Stimulated activated CD8-positive, alpha-beta memory T cell treated with anti-CD3 and anti-CD28 coated beads, Interleukin-4, amount 100 ng/mL, for 48 hours (primary cell): ENCODE measurements at regions not wholly inside any gene's neighbourhood (a gene's known extent, or its start where the extent isn't known, plus 50 kb on each side); places are given as distances from the start of the nearest gene placed in this dataset.
A peak's percentile ranks its signal among the peaks of the same experiment; 100 is the strongest.
"Not testable (repeated sequence)": the region's sequence is repeated elsewhere in the genome, so short reads cannot be mapped to it uniquely, and the experiment has no call there.

Source experiments
- DNase-seq: peaks from one replicate; pipeline ENCODE4 v3.0.0-alpha.2; 2020

DNA sequence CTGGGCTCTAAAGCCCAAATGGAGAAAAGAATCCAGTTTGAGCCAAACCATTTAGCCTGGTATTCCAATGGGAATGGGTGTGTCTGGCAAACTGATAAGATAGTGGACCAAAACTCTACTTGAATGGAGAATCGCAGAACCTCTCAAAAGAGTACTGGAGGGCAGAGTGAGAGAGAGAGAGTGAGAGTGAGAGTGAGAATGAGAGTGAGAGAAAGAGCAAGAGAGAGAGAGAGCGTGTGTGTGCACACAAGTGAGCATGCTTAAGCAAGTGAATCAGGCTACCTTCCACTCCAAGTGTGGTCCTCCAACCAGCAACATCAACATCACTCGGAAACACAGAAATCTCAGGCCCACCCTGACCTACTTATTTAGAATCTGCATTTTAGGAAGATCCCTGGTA, 58.8 kb downstream of the UQCRFS1 start:
- no peak for DNase-seq

DNA sequence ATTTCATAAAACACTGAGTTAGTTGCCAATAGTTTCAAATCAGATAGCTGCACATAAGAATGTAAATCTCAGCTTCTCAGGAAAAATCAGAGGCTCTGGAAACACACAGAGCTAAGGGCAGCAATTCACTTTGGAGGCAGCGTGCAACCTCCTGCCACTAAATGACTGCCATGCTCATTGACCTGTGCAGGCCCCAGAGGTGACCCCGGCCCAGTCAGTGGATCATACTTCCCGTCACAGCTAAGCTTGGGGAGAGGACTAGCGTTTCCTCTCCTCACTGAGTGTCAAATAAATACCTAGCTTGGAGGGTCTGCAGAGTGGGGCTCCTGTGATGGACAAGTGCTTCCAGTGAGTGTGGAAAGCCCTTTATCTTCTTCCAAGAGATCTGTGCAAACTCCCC, 67.2 kb downstream of the UQCRFS1 start:
- no peak for DNase-seq

DNA sequence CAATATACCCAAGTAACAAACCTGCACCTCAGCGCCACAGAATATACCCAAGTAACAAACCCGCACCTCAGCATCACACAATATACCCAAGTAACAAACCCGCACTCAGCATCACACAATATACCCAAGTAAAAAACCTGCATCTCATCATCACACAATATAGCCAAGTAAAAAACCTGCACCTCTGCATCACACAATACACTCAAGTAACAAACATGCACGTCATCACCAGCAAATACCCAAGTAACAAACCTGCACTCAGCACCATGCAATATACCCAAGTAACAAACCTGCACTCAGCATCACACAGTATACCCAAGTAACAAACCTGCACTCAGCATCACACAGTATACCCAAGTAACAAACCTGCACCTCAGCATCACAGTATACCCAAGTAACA, 69.8 kb downstream of the UQCRFS1 start:
- DNase-seq: no peak

DNA sequence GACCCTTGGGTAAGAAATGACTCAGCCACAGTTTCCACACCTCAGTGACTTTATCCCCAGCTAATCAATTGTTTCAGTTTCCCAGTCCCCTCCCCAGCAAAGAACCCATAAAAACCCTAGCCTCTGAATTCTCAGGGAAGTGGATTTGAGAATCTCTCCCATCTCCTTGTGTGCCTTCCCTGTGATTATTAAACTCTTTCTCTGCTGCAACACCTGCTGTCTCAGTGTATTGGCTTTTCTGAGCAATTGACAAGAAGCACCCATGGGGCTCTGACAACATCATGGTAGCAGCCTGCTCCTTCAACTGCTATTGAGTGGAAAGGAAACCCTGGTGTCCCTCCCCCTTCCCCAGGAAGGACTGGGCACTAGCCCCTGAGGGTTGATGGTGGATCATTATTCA, 73.7 kb downstream of the UQCRFS1 start:
- DNase-seq: no peak

DNA sequence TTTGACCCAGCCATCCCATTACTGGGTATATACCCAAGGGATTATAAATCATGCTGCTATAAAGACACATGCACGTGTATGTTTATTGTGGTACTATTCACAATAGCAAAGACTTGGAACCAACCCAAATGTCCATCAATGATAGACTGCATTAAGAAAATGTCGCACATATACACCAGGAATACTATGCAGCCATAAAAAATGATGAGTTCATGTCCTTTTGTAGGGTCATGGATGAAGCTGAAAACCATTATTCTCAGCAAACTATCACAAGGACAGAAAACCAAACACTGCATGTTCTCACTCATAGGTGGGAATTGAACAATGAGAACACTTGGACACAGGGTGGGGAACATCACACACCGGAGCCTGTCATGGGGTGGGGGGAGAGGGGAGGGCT, 74.7 kb downstream of the UQCRFS1 start:
- DNase-seq: not testable (repeated sequence)

DNA sequence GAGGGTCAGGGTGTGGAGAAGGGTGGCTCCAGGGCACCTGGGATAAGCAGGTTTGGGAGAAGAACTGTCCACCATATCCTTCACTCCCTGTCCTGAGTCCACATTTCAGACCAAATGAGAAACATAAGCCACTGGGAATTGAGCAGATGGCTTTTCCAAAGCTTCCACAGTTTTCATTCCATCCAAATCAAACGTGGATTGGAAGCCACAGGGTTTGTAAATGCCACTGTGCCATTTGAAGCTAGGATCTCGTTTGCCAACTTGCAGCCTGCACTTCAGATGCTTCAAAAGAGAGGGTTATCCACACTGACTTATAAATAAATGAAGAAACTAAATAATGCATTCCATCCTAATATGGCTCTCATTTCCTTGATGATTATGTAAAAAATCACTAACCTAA, 81.5 kb downstream of the UQCRFS1 start:
- no peak for DNase-seq

DNA sequence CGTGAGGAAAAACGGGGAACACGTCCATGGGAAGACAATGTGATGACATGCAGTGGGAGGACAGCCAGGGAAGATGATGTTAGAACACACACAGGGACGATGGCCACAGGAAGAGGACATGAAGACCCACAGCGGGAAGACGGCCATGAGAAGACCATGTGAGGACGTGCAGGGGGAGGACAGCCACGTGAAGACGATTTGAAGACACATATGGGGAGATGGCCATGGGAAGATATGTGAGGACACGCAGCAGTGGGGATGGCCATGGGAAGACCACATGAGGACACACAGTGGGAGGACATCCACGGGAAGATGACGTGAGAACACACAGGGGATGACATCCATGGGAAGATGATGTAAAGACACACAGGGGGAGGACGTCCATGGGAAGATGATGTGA, 83.8 kb downstream of the UQCRFS1 start:
- no peak for DNase-seq

DNA sequence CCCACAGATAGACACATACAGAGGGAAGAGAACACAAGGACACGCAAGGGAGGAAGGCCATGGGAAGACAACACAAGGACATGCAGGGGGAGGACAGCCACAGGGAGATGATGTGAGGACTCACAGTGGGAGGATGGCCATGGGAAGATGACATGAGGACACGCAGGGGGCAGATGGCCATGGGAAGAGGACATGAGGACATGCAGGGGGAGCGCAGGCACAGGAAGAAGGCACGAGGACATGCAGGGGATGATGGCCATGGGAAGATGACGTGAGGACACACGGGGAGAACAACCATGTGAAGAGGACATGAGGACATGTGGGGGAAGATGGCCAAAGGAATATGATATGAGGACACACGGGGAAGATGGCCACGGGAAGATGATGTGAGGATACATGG, 84.7 kb downstream of the UQCRFS1 start:
- no peak for DNase-seq

DNA sequence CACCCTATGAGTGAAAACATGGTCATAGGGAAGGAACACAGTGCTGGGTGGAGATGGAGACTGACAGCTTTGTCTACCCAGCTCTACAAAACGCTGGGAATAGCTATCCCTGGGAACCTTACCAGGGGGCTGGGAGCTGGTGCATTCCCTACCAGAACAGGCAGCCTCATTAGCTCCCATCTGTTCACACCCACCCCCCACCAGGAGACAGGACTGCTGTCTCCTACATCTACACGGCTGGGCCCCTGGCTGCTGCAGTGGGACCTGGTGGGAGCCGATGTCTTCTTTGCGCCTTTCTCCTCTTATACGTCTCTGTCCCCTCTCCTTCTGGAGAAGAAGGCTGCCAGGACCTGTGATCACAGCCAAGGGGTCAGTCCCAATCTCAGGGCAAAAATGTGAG, 90.8 kb downstream of the UQCRFS1 start:
- DNase-seq: no peak

DNA sequence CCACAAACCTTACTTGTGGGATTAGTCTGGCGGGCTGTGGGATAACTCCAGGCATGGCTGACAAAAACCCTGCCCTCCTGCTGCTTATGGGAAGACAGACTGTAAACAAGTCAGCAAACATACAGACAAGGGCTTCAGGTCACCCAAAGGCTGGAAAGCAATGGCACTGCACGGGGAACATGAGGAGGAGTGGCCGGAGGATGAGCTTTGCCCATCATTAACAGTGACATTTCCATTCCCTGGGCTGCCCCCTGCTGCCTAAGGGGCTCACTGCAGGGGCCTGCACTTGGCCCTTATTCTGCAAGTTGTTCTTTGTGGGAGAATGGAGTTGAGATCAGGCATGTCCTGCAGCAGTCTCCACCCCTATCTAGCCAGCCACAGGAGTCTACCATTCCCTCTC, 91.3 kb downstream of the UQCRFS1 start:
- DNase-seq: peak; percentile 23

DNA sequence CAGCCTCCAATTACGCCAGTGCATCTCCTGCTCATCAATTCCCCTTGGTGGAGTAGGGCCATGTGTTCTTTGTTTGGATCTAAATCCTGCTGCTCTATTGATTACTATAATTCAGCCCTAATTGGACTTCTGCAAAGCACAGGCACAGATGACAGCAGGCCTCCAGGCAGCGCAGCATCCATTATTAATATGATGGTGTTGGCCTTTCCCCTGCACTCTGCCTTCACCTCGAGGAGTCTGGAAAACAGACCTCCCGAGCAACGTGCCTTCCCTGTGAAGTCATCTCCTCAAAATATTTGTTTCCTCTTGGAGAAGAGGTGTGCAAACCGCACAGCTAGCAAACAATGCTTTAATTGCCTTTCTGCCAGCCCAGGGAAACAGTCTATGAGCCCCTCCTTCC, 92.5 kb downstream of the UQCRFS1 start:
- DNase-seq: no peak

DNA sequence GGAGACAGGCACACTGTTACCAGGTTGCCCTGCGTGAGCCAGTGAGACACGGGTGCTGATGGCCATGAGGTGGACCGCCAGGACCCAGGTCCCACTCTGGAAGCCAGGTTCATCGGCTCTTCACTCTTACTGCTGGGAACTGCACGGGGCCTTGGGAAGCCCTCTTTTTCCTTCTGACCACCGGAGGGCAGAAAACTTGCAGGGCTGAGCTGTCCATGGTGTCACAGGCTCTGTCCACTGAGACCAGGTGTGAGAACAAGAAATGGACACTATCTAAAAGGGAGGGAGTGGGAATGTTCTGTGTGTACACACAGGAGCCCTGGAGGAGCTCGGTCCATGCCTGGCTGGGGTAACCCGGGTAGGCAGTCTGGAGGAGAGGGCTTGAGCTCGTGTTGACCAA, 93.4 kb downstream of the UQCRFS1 start:
- no peak for DNase-seq

DNA sequence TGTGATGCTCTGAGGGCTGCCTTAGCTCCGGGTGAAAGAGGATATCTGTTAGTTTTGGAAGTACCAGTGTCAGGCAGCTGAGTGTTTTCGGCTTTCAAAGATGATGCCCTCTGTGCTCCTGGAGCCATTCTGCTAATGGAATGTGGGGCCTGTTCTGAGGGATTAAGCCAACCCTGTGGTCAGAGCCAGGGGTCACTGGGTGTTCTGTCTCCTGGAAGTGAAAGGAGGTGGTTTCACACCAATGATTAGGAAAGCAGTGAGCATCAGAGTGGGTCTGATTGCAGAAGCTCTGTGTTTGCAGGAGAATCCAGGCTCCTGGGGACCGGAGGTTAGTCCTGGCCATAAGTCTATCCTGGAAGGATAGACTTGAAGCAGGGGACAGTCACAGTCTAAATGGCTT, 94.6 kb downstream of the UQCRFS1 start:
- DNase-seq: no peak

DNA sequence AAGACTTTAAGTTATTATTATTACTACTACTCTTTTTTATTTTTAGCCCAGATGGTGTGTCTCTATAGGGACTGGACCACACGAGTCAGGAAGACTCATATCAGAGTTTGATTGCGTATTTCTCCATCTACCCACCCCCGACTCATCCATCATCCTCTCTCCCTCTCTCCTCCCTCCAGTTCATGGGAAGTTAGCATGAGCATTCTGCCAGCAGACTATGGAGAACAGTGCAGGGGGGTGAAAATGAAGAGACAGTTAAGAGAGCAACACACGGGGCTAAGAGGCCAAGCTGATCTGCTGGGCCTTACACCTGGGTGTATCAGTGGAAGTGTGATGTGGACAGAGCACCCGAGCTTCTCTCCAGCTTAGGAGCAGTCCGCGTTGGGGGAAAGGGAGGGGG, 95.0 kb downstream of the UQCRFS1 start:
- no peak for DNase-seq

DNA sequence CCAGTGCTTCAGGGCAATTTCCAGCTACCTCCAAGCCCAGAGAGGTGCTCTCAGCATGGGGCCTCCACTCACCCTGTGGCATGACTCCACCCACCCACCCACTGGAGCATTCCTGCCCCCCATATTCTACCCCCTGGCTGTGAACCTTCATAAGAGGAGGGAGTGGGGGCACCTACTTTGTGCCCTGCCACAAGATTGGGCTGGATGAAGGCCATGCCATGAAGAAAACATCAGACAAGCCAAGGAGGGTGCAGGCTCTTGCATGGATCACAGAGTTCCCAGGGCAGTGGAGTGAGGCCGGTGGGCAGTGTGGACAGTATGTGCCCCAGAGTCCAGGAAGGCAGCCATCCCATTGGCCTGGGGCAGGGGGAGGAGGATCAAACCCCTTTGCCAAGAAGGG, 97.8 kb downstream of the UQCRFS1 start:
- DNase-seq: no peak

DNA sequence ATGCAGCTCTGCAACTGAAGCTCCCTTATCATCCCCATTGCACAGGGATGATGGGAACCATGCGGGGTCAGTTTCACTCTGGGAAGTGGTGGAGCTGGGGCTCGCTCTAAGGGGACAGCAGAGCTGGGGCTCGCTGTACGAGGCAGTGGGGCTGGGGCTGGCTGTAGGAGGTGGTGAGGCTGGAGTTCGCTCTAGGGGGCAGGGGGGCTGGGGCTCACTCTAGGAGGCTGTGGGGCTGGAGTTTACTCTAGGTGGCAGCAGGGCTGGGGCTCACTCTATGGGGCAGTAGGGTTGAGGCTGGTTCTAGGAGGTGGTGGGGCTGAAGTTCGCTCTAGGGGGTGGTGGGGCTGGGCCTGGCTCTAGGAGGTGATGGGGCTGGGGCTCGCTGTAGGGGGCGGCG, 99.1 kb downstream of the UQCRFS1 start:
- no peak for DNase-seq

DNA sequence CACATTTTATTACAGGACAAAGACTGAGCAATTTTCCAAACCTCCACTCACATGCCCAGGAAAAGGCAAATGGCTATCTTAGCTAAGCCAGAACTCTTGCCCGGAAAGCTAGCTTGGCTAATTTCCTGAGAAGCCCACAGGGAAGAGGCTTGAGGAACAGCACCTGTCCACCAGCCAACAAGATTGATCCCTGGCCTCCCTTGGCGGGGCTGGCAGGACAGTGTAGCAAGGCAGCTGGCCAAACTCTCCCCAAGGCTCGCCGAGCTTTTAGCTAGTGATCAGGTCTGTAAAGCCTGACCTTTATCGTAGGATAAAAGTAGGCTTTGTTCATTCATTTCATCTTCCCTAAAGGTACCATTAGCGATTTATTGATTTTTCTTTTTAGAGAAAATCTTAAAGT, 101.4 kb downstream of the UQCRFS1 start:
- DNase-seq: no peak

DNA sequence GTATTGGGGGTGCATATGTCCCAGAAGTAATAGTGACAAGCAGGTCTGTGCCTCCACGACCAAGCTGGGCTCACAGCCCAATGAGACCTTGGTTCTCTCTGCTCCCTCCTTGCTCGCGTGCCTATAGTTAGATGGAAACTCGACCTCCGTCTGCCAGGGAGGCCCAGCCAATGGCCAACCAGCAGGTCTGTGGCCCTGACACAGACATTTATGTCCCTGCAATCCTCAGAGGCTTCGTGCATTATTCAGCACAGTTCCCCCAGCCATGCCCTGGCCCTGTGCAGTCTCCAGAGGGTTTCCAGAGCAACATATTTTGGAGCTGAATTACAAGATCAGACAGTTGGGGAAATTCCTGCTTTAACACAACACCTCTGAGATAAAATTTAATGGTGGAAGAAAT, 105.1 kb downstream of the UQCRFS1 start:
- DNase-seq: no peak

DNA sequence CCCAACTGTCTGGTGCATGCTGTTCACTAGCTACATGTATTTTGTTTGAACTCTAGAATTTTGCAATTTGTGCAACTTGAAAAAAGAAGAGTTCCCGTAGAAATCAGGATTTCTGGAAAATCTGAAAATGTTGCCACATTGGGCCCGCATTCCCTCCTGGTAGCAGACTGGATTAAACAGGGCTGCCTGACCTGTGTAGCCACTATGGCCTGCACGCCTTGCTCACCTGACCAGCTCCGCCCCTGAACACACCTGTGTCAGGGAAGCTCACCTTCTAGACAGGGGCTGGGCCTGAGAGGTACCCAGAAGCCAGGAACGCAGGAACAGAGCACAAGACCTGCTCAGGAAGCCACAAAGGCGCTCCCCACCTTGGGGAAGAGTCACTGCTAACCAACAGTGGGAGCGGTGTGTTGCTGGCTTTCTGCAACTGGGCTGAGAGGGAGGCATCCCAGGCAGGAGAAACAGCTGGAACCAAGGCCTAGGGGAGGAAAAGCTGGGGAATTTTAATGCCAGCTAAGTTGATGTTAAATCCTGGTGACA, 106.5 kb downstream of the UQCRFS1 start:
- no peak for DNase-seq

DNA sequence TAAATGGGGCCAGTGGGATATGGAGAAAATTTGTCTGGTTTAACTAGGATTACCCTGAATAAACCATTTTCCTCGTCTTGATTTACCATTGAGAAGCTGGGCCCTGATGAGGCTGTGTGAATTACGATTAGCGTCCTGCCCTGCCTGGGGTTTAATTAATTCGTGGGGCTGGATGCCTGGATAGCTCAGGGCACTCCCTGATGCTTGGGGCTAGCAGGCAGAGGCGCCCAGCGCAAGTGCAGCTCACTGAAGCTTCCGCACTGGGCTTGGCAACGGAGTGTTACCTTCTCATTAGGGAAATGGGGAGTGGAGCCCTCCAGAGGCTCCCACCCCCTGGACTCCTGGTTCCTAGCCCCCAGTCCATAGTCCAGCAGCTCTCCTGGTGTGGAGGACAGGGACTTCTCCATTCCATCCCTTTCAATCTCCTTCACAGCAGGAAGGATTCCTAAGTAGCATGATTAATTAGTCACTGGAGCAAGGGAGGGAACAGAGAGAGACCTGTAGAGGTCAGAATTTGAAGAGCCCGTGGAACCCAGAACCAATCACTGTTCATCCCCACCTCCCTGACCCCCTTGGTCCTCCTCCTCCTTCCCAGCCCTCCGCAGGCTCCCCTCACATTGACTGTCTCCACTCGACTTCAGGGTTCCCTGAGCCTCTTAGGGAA, 107.2 kb downstream of the UQCRFS1 start:
- DNase-seq: no peak

DNA sequence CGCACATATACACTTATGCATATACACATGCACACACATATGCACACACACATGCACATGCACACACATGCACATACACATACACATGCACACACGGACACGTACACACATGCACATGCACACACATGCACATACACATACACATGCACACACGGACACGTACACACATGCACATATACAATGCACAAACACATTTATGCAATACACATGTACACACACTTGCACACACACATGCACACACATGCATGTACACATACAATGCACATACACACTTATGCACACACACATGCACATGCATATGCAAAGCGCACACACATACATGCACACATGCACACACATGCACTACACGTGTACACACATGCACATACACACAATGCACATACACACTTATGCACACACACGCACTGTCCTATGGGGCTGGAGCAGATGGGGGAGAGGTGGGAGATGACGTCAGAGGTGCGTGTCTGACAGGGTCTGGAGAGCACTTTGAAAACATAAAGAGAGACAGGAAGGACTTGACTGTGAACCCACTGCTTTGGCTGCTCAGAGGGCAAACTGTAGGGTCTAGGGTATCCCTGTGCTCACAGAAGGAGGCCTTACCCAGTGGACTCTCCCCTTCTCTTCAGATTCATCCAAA, 108.2 kb downstream of the UQCRFS1 start:
- no peak for DNase-seq

DNA sequence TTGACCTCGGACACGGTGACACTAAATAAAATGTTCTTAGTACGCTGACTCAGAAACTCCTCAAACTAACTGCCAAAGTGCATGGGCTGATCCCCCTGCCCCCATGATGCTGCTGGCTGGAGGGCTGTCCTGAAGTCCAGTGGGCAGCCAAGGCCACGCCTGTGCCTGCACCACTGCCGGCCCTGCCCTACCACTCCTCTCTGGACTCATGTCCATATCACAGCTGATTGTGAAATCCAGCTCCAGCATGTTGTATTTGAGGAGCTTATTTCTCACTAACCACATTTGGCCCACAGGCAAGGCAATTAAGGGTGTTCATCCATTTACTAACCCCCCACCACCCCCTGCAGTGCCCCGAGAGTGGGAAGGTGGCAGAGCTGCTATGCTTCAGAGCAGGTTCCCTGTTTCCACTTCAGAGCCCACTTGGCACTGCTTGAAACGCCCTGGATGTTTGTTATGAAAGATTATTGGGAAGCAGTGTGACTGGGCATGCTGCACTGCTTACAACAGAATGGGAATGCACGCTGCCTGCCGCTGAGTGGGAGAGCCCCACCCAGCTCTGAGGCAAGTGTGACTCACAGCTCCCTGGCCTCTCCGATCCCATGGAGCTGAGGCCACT, 114.0 kb downstream of the UQCRFS1 start:
- no peak for DNase-seq

DNA sequence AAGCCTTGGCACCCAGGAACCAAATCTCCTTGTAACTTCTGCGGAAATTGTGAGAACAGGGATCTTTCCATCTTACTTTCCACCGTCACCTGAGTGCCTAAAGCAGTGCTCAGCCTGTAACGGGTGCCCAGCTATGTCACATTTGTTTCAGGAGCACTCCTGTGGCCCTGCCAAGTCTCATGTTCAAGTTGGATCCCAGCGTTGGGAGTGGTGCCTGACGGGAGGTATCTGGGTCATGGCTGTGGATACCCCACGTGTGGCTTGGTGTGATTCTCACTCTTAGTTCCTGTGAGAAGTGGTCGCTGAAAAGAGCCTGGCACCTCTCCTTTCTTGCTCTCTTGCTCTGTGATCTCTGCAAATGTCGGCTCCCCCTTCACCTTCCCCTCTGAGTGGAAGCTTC, 114.9 kb downstream of the UQCRFS1 start:
- no peak for DNase-seq

DNA sequence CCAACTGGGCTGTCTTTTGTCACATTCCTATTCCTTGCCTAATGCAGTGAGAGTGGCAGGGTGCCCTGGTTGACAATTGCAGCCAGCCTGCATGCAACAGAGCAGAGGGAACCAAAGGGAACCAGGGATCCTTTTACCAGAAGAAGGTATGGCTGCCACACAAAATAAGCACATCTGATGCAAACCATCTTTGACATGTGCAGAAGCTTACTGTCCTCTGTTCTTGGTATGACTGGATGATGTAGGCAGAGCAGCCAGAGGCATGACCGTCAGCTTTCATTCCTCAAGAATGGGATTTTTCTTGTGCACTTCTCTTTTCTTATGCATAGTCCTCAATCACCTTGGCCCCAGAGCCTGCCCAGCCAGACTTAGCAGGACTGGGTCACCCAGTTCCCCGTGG, 116.1 kb downstream of the UQCRFS1 start:
- DNase-seq: no peak

DNA sequence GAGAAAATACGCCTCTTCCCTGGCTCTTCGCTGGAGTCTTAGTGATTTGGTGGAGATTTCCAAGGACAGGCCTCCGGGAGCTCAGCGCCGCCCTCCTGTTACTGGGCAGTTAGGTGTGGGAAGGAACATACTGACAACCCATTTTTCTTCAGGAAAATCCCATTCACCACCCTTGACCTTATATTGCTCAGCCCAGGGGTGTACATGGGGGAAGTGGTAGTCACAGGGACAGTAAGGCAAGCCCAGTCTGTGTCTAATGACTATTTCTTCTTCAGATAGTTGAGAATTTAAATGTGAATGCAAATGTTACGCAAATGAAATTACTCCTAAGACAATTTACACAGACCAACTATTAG, 119.4 kb downstream of the UQCRFS1 start:
- no peak for DNase-seq
